ENCODE measurements at regions not wholly inside any gene's neighbourhood (a gene's known extent, or its start where the extent isn't known, plus 50 kb on each side); places are given as distances from the start of the nearest gene placed in this dataset.

DNA sequence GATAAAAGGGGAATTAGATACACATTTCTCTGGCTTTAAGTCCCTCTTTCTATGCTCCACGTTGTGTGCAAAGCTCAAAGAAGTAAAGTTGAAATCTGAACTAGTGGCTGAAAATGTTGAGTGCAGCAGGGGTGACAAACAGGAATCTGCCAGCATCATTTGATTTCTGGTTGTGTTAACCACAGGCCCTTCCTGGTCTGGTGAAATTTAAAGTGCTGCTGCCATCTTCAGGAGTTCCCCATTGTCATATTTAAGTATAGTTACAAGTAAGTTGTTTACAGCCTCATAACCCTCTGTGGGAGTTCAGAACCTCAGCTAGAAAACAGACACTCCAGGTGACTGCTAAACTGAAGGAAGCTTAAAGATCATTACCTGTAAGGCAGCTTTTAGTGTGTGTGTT, 90.9 kb upstream of the CCDC196 start:
- ATAC-seq (no peak), DNase-seq (no peak)
- Histone ChIP-seq H3K27me3 (no peaks in the 10 kb centered on the region), H3K4me3 (no peak overlapping the region), H3K27ac (no peak overlapping the region), H3K9me3 (no peaks in the 10 kb centered on the region), H3K4me1 (peaks cover 0 to 4% (median 0%) of the 10 kb centered on the region in 12 donors), H3K36me3 (no peaks in the 10 kb centered on the region)
- intact Hi-C loops (cut with DNase I), result loop anchor here in 1 of 10 donors (5.0 kb wide), 1 partner anchor 33 kb away; no protein-coding TSS in a partner anchor
- TF ChIP-seq, protein P1, sequence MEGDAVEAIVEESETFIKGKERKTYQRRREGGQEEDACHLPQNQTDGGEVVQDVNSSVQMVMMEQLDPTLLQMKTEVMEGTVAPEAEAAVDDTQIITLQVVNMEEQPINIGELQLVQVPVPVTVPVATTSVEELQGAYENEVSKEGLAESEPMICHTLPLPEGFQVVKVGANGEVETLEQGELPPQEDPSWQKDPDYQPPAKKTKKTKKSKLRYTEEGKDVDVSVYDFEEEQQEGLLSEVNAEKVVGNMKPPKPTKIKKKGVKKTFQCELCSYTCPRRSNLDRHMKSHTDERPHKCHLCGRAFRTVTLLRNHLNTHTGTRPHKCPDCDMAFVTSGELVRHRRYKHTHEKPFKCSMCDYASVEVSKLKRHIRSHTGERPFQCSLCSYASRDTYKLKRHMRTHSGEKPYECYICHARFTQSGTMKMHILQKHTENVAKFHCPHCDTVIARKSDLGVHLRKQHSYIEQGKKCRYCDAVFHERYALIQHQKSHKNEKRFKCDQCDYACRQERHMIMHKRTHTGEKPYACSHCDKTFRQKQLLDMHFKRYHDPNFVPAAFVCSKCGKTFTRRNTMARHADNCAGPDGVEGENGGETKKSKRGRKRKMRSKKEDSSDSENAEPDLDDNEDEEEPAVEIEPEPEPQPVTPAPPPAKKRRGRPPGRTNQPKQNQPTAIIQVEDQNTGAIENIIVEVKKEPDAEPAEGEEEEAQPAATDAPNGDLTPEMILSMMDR (IDR thresholded peaks at IDR 0.05), result peak in 1 of 12 donors; percentile 8
- TF ChIP-seq POLR2A (IDR thresholded peaks at IDR 0.05), result no peak
- WGBS, 4 donors, result 45 to 60% (median 46%) methylated on average over 1 of the region's 1 CpG

DNA sequence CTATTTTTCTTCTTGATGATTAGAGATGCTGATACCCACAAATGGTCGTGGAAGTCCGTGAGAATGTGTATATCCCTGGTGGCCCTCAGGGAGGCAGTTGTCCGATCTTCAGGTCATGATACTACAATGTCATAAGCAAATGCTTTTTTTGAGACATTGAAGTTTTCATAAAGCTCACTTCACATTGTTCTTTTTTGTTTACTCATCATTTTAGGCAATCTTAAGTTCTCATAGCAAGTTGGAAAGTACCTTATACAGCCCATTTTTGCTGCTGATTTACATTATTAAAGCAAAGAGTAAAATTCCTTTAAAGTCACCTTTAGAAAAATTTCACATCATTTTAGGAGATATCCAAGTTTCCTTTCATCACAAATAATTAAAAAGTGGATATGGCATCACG, 90.0 kb upstream of the CCDC196 start:
- ATAC-seq (no peak), DNase-seq (no peak)
- TF ChIP-seq, protein P1 (IDR thresholded peaks at IDR 0.05), result no peak
- no peak for TF ChIP-seq POLR2A (IDR thresholded peaks at IDR 0.05)
- H3K4me3 ChIP-seq, result no peak overlapping the region
- H3K4me1 ChIP-seq, result peaks cover 0 to 4% (median 0%) of the 10 kb centered on the region in 12 donors
- intact Hi-C loops (cut with DNase I), result loop anchor here in 1 of 10 donors (5.0 kb wide), 1 partner anchor 34 kb away; no protein-coding TSS in a partner anchor
- H3K27ac ChIP-seq, result no peak overlapping the region
- H3K36me3 ChIP-seq, result no peaks in the 10 kb centered on the region
- H3K9me3 ChIP-seq, result no peaks in the 10 kb centered on the region
- 80 to 92% (median 84%) methylated on average over 4 of the region's 4 CpGs for WGBS, 4 donors
- no peaks in the 10 kb centered on the region for H3K27me3 ChIP-seq

DNA sequence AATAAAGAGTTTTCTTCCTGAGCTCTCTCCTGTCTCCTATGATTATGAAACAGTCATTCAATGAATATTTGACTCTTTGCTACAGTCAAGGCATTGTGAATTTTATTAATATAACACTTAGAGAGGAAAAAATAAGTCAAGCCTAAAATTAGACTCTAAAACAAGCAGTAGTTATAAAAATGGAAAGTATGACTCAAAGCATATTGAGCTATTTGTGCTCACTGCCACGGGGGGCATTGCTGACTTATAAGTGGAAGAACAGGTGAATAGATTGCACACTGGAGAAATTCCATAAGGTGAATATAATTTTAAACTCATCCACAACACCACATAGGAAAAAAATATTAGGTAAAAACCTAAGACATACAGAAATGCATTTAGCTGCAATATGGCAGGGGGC, 87.7 kb upstream of the CCDC196 start:
- ATAC-seq, result peak in 1 of 4 donors; percentile 13
- no peak overlapping the region for H3K4me3 ChIP-seq
- WGBS, 4 donors, result 19 to 24% (median 20%) methylated on average over 1 of the region's 1 CpG
- intact Hi-C loops (cut with DNase I), result loop anchor here in 1 of 10 donors (5.0 kb wide), 1 partner anchor 36 kb away; no protein-coding TSS in a partner anchor
- H3K27ac ChIP-seq, result no peak overlapping the region
- no peaks in the 10 kb centered on the region for H3K9me3 ChIP-seq
- H3K4me1 ChIP-seq, result peaks cover 0 to 9% (median 0%) of the 10 kb centered on the region in 12 donors
- TF ChIP-seq, protein P1 (IDR thresholded peaks at IDR 0.05), result no peak
- no peak for TF ChIP-seq POLR2A (IDR thresholded peaks at IDR 0.05)
- H3K27me3 ChIP-seq, result no peaks in the 10 kb centered on the region
- H3K36me3 ChIP-seq, result no peaks in the 10 kb centered on the region
- no peak for DNase-seq

DNA sequence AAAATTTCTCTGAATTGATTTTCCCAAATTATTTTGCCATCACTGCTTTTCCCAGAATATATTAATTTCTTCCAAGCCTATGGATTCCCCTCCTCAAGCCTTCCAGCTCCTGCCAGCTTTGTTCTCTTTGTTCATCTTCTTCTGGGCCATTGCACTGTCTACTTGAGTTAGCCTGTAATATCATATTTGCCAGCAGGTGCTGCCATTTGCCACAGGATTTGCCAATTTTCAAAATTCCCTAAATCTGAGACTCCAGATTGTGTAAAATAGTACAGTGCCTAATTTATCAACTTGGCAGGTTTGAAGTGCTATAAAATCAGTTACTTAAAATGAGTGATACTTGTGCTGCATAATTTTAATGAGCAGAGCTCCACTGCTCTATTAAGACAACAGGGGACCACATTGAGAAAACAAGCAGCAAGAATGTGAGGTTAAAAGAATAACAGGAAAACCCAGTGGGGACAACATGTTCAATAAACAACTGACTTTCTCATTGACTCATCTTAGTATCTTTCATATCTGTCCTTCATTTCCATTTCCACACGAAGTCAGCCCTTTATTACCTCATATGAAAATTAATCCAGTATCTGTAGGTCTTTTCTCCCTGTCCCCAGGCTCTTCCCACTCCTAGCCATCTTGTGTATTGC, 84.6 kb upstream of the CCDC196 start:
- intact Hi-C loops (cut with DNase I), result loop anchor here in 8 of 10 donors (2.0 to 10.0 kb wide), 7 partner anchors 39 to 346 kb away; no protein-coding TSS in a partner anchor
- H3K36me3 ChIP-seq, result no peaks in the 10 kb centered on the region
- H3K4me1 ChIP-seq, result peaks cover 0 to 9% (median 0%) of the 10 kb centered on the region in 12 donors
- H3K27me3 ChIP-seq, result no peaks in the 10 kb centered on the region
- DNase-seq, result no peak
- no peak overlapping the region for H3K27ac ChIP-seq
- ATAC-seq, result peak in 3 of 4 donors; percentile 36 to 57 (median 56)
- 38 to 56% (median 45%) methylated on average over 1 of the region's 1 CpG for WGBS, 4 donors
- no peak for TF ChIP-seq POLR2A (IDR thresholded peaks at IDR 0.05)
- TF ChIP-seq, protein P1 (IDR thresholded peaks at IDR 0.05), result peak; percentile 31 to 60 (median 48)
- H3K4me3 ChIP-seq, result no peak overlapping the region
- H3K9me3 ChIP-seq, result no peaks in the 10 kb centered on the region
